ENCODE measurements at regions not wholly inside any gene's neighbourhood (a gene's known extent, or its start where the extent isn't known, plus 50 kb on each side); places are given as distances from the start of the nearest gene placed in this dataset.
"Not testable (repeated sequence)": the region's sequence is repeated elsewhere in the genome, so short reads cannot be mapped to it uniquely, and the experiment has no call there.

DNA sequence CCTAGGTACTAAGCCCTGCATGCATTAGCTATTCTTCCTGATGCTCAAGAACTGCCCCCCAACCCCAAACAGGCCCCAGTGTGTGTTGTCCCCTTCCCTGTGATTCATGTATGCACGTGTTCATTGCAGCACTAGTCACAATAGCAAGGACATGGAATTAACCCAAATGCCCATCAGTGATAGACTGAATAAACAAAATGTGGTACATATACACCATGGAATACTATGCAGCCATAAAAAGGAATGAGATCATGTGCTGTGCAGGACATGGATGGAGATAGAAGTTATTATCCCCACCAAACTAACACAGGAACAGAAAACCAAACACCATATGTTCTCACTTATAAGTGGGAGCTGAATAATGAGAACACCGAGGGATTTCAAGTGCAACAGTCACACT is 214.2 kb upstream of the SLC7A11 start:
- H3K9ac ChIP-seq (ENCODE audit: low read depth in 1 of 2, low read length in 2 of 2); H3K9me3 ChIP-seq (ENCODE audit: control insufficient read depth in 1 of 2, low read length in 2 of 2); H3K27ac ChIP-seq (ENCODE audit: low read depth, low read length); H3K27me3 ChIP-seq (ENCODE audit: control insufficient read depth in 1 of 2, insufficient read depth in 2 of 2, low read length in 2 of 2); H3K36me3 ChIP-seq (ENCODE audit: control insufficient read depth in 1 of 2, insufficient read depth in 2 of 2, low read length in 2 of 2); H3K4me3 ChIP-seq (ENCODE audit: low read depth in 1 of 2, low read length in 2 of 2); H3K4me1 ChIP-seq (ENCODE audit: control insufficient read depth in 1 of 2, insufficient read depth in 2 of 2, low read length in 2 of 2): not testable (repeated sequence)

GRCh38 chr4:138455097-138455496 is 212.9 kb upstream of the SLC7A11 start:
- no peaks in the 10 kb centered on the region for H3K36me3 ChIP-seq (ENCODE audit: control insufficient read depth in 1 of 2, insufficient read depth in 2 of 2, low read length in 2 of 2)
- no peak overlapping the region for H3K9ac ChIP-seq (ENCODE audit: low read depth in 1 of 2, low read length in 2 of 2)
- H3K27ac ChIP-seq (ENCODE audit: low read depth, low read length), result no peak overlapping the region
- H3K9me3 ChIP-seq (ENCODE audit: control insufficient read depth in 1 of 2, low read length in 2 of 2), result no peaks in the 10 kb centered on the region
- no peak overlapping the region for H3K4me3 ChIP-seq (ENCODE audit: low read depth in 1 of 2, low read length in 2 of 2)
- peaks cover 0 to 1% of the 10 kb centered on the region in 2 donors for H3K4me1 ChIP-seq (ENCODE audit: control insufficient read depth in 1 of 2, insufficient read depth in 2 of 2, low read length in 2 of 2)
- H3K27me3 ChIP-seq (ENCODE audit: control insufficient read depth in 1 of 2, insufficient read depth in 2 of 2, low read length in 2 of 2), result no peaks in the 10 kb centered on the region

GRCh38 chr4:138452826-138453225 is 210.7 kb upstream of the SLC7A11 start:
- H3K9me3 ChIP-seq (ENCODE audit: control insufficient read depth in 1 of 2, low read length in 2 of 2), result no peaks in the 10 kb centered on the region
- no peaks in the 10 kb centered on the region for H3K36me3 ChIP-seq (ENCODE audit: control insufficient read depth in 1 of 2, insufficient read depth in 2 of 2, low read length in 2 of 2)
- no peak overlapping the region for H3K9ac ChIP-seq (ENCODE audit: low read depth in 1 of 2, low read length in 2 of 2)
- H3K4me1 ChIP-seq (ENCODE audit: control insufficient read depth in 1 of 2, insufficient read depth in 2 of 2, low read length in 2 of 2), result peaks cover 0 to 6% of the 10 kb centered on the region in 2 donors
- H3K27me3 ChIP-seq (ENCODE audit: control insufficient read depth in 1 of 2, insufficient read depth in 2 of 2, low read length in 2 of 2), result no peaks in the 10 kb centered on the region
- no peak overlapping the region for H3K4me3 ChIP-seq (ENCODE audit: low read depth in 1 of 2, low read length in 2 of 2)
- no peak overlapping the region for H3K27ac ChIP-seq (ENCODE audit: low read depth, low read length)

DNA sequence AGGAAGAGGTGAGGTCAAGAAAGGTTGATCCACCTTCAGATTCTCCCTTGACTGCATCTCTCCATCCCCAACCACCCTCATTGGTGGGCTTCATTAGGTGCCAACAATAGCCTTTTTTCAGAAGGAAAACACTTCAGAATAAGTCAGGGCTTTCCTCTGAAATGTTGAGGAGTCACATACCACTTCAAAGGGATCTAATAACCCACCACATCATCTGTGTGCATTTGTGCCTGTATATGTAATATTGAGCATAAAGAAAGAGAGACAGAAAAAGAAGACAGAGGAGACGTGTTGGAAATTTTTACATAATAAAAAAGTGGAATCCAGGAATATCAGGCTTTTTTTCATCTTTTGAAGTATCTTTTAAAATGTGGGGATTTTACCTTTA is 209.1 kb upstream of the SLC7A11 start:
- H3K4me1 ChIP-seq (ENCODE audit: control insufficient read depth in 1 of 2, insufficient read depth in 2 of 2, low read length in 2 of 2), result peaks cover 0 to 6% of the 10 kb centered on the region in 2 donors
- no peaks in the 10 kb centered on the region for H3K36me3 ChIP-seq (ENCODE audit: control insufficient read depth in 1 of 2, insufficient read depth in 2 of 2, low read length in 2 of 2)
- H3K9ac ChIP-seq (ENCODE audit: low read depth in 1 of 2, low read length in 2 of 2), result no peak overlapping the region
- no peak overlapping the region for H3K27ac ChIP-seq (ENCODE audit: low read depth, low read length)
- no peaks in the 10 kb centered on the region for H3K9me3 ChIP-seq (ENCODE audit: control insufficient read depth in 1 of 2, low read length in 2 of 2)
- no peaks in the 10 kb centered on the region for H3K27me3 ChIP-seq (ENCODE audit: control insufficient read depth in 1 of 2, insufficient read depth in 2 of 2, low read length in 2 of 2)
- no peak overlapping the region for H3K4me3 ChIP-seq (ENCODE audit: low read depth in 1 of 2, low read length in 2 of 2)

- no peaks in the 10 kb centered on the region for H3K27me3 ChIP-seq (ENCODE audit: control insufficient read depth in 1 of 2, insufficient read depth in 2 of 2, low read length in 2 of 2)
- H3K36me3 ChIP-seq (ENCODE audit: control insufficient read depth in 1 of 2, insufficient read depth in 2 of 2, low read length in 2 of 2), result no peaks in the 10 kb centered on the region
Observed at GRCh38 chr4:138450546-138451275, 208.6 kb upstream of the SLC7A11 start.

DNA sequence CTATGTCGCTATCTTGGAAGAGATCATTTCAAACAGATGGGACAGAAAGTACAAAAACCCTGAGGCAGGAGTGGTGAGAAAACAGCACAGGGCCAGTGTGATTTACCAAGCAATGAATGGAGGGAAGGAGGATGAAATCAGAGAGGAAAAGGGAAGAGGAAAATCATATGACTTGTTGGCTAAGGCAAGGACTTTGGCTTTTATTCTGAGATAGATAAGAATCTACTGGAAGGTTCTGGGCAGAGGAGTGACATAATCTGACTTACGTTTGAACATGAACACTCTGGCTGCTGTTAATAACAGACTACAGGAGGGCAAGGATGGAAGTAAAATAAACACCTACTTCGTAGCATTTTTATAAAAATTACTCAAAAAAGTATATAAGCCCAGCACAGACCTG is 207.8 kb upstream of the SLC7A11 start:
- H3K9ac ChIP-seq (ENCODE audit: low read depth in 1 of 2, low read length in 2 of 2), result no peak overlapping the region
- H3K4me3 ChIP-seq (ENCODE audit: low read depth in 1 of 2, low read length in 2 of 2), result no peak overlapping the region
- no peaks in the 10 kb centered on the region for H3K36me3 ChIP-seq (ENCODE audit: control insufficient read depth in 1 of 2, insufficient read depth in 2 of 2, low read length in 2 of 2)
- no peak overlapping the region for H3K27ac ChIP-seq (ENCODE audit: low read depth, low read length)
- no peaks in the 10 kb centered on the region for H3K9me3 ChIP-seq (ENCODE audit: control insufficient read depth in 1 of 2, low read length in 2 of 2)
- H3K4me1 ChIP-seq (ENCODE audit: control insufficient read depth in 1 of 2, insufficient read depth in 2 of 2, low read length in 2 of 2), result peaks cover 0 to 6% of the 10 kb centered on the region in 2 donors
- no peaks in the 10 kb centered on the region for H3K27me3 ChIP-seq (ENCODE audit: control insufficient read depth in 1 of 2, insufficient read depth in 2 of 2, low read length in 2 of 2)

More at GRCh38 chr4:138450546-138451275, 208.6 kb upstream of the SLC7A11 start:
- Histone ChIP-seq H3K27ac (ENCODE audit: low read depth, low read length) (no peak overlapping the region), H3K9ac (ENCODE audit: low read depth in 1 of 2, low read length in 2 of 2) (no peak overlapping the region), H3K9me3 (ENCODE audit: control insufficient read depth in 1 of 2, low read length in 2 of 2) (no peaks in the 10 kb centered on the region), H3K4me1 (ENCODE audit: control insufficient read depth in 1 of 2, insufficient read depth in 2 of 2, low read length in 2 of 2) (peaks cover 0 to 6% of the 10 kb centered on the region in 2 donors), H3K4me3 (ENCODE audit: low read depth in 1 of 2, low read length in 2 of 2) (no peak overlapping the region)

GRCh38 chr4:138448169-138448568 is 206.0 kb upstream of the SLC7A11 start:
- H3K27me3 ChIP-seq (ENCODE audit: control insufficient read depth in 1 of 2, insufficient read depth in 2 of 2, low read length in 2 of 2), result no peaks in the 10 kb centered on the region
- H3K27ac ChIP-seq (ENCODE audit: low read depth, low read length), result no peak overlapping the region
- H3K9ac ChIP-seq (ENCODE audit: low read depth in 1 of 2, low read length in 2 of 2), result no peak overlapping the region
- H3K9me3 ChIP-seq (ENCODE audit: control insufficient read depth in 1 of 2, low read length in 2 of 2), result peaks cover 3 to 6% of the 10 kb centered on the region in 2 donors
- H3K4me1 ChIP-seq (ENCODE audit: control insufficient read depth in 1 of 2, insufficient read depth in 2 of 2, low read length in 2 of 2), result peaks cover 0 to 6% of the 10 kb centered on the region in 2 donors
- H3K36me3 ChIP-seq (ENCODE audit: control insufficient read depth in 1 of 2, insufficient read depth in 2 of 2, low read length in 2 of 2), result no peaks in the 10 kb centered on the region
- no peak overlapping the region for H3K4me3 ChIP-seq (ENCODE audit: low read depth in 1 of 2, low read length in 2 of 2)

GRCh38 chr4:138446456-138446855 is 204.3 kb upstream of the SLC7A11 start:
- Histone ChIP-seq H3K27me3 (ENCODE audit: control insufficient read depth in 1 of 2, insufficient read depth in 2 of 2, low read length in 2 of 2) (no peaks in the 10 kb centered on the region), H3K4me1 (ENCODE audit: control insufficient read depth in 1 of 2, insufficient read depth in 2 of 2, low read length in 2 of 2) (peaks cover 0 to 6% of the 10 kb centered on the region in 2 donors), H3K27ac (ENCODE audit: low read depth, low read length) (no peak overlapping the region), H3K9ac (ENCODE audit: low read depth in 1 of 2, low read length in 2 of 2) (no peak overlapping the region), H3K36me3 (ENCODE audit: control insufficient read depth in 1 of 2, insufficient read depth in 2 of 2, low read length in 2 of 2) (no peaks in the 10 kb centered on the region), H3K9me3 (ENCODE audit: control insufficient read depth in 1 of 2, low read length in 2 of 2) (peaks cover 3 to 6% of the 10 kb centered on the region in 2 donors), H3K4me3 (ENCODE audit: low read depth in 1 of 2, low read length in 2 of 2) (no peak overlapping the region)

DNA sequence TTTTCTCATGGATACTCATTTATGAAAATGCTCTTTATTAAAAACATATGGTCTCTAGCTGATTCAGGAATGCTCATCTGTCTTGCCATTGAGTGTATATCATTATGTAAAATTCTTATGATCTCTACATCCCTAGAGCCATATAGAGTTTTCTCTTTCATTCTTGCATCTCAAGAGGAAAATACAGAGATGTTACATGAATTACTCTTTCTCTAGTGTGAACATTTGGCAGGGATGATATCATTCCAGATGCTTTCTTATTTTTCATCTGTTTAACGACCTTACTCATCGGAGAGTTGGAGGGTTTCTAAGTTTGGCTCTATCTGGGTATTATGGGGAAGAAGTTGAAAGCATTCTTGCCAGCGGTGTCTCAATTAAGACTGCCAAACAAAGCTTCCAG is 202.9 kb upstream of the SLC7A11 start:
- Histone ChIP-seq H3K36me3 (ENCODE audit: control insufficient read depth in 1 of 2, insufficient read depth in 2 of 2, low read length in 2 of 2) (no peaks in the 10 kb centered on the region), H3K27ac (ENCODE audit: low read depth, low read length) (no peak overlapping the region)

DNA sequence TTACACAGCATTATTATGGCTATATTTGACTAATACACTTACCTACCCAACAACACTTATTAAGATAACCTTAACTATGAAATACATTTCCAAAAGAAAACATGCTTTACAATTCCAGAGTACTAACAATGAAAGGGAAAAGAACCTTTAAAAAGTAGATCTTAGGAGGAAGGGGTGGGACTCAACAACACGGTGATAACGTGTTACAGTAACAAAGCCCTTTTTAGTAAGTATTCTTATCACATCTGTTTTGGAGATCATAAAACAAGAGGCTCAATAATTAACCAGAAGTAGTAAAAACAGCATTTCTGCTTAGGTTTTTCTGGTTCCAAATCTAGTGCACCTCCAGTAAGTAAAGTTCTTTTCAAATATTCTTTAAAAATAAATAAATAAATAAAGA is 202.1 kb upstream of the SLC7A11 start:
- no peak overlapping the region for H3K4me3 ChIP-seq (ENCODE audit: low read depth in 1 of 2, low read length in 2 of 2)
- H3K27me3 ChIP-seq (ENCODE audit: control insufficient read depth in 1 of 2, insufficient read depth in 2 of 2, low read length in 2 of 2), result no peaks in the 10 kb centered on the region
- H3K9ac ChIP-seq (ENCODE audit: low read depth in 1 of 2, low read length in 2 of 2), result no peak overlapping the region
- H3K27ac ChIP-seq (ENCODE audit: low read depth, low read length), result no peak overlapping the region
- H3K4me1 ChIP-seq (ENCODE audit: control insufficient read depth in 1 of 2, insufficient read depth in 2 of 2, low read length in 2 of 2), result no peaks in the 10 kb centered on the region
- no peaks in the 10 kb centered on the region for H3K36me3 ChIP-seq (ENCODE audit: control insufficient read depth in 1 of 2, insufficient read depth in 2 of 2, low read length in 2 of 2)
- peaks cover 3 to 6% of the 10 kb centered on the region in 2 donors for H3K9me3 ChIP-seq (ENCODE audit: control insufficient read depth in 1 of 2, low read length in 2 of 2)

More for the DNA sequence above, 202.9 kb upstream of the SLC7A11 start:
- H3K9me3 ChIP-seq (ENCODE audit: control insufficient read depth in 1 of 2, low read length in 2 of 2), result peaks cover 3 to 6% of the 10 kb centered on the region in 2 donors
- H3K27me3 ChIP-seq (ENCODE audit: control insufficient read depth in 1 of 2, insufficient read depth in 2 of 2, low read length in 2 of 2), result no peaks in the 10 kb centered on the region
- no peak overlapping the region for H3K4me3 ChIP-seq (ENCODE audit: low read depth in 1 of 2, low read length in 2 of 2)
- peaks cover 0 to 5% of the 10 kb centered on the region in 2 donors for H3K4me1 ChIP-seq (ENCODE audit: control insufficient read depth in 1 of 2, insufficient read depth in 2 of 2, low read length in 2 of 2)
- no peak overlapping the region for H3K9ac ChIP-seq (ENCODE audit: low read depth in 1 of 2, low read length in 2 of 2)

Data from duodenal mucosa (tissue), 2 donors.